ENCODE measurements at regions not wholly inside any gene's neighbourhood (a gene's known extent, or its start where the extent isn't known, plus 50 kb on each side); places are given as distances from the start of the nearest gene placed in this dataset.

DNA sequence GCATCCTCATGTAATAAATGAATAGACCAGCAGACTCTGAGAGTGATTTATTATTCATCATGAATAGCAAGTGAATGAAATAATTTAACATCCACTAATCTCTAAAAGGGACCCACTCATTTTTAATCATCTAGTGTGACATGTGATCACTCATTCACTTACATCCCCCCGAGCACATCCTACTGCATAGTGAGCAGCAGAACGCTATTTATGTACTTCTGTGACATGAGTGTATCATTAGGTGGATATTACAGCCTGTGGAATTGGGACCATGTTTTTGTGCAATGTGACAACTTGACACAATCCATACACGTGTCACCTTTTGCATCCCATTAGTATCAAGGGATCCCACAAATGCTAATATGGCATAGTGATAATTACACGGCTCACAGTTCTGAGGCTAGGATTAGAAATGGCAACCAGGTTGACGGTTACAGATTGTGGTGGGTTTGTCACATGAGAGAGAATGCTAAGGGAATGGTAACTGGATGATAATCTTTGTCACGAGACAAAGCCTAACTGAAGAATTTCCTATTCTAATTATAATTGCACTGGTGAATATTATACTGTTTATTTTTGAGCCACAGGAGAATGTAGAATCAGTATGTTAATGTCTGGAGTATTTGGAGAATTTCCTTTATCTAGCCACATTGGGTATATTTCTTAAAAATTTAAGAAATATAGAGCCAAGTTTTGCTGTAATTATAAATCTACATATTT, 595.2 kb upstream of the TBL1XR1 start (continued):
- TF ChIP-seq U2AF2 (IDR thresholded peaks at IDR 0.05; ENCODE audit: low read depth, low read length) (no peak), ZNF713 (CRISPR knock-in tag; IDR thresholded peaks at IDR 0.05) (no peak), FOXA1 (IDR thresholded peaks at IDR 0.05) (no peak), FOXA1 (CRISPR knock-in tag; IDR thresholded peaks at IDR 0.05) (no peak), ADNP (CRISPR knock-in tag; IDR thresholded peaks at IDR 0.05) (no peak), ZMYM4 (CRISPR knock-in tag; IDR thresholded peaks at IDR 0.05) (no peak), CBX5 (CRISPR knock-in tag; IDR thresholded peaks at IDR 0.05; ENCODE audit: borderline replicate concordance) (no peak), MED1 (CRISPR knock-in tag; IDR thresholded peaks at IDR 0.05) (no peak)

GRCh38 chr3:177793451-177793850, 596.2 kb upstream of the TBL1XR1 start:
- CTCF ChIA-PET (ENCODE audit: low intra/inter-chr PET ratio, low total read pairs), result no interaction called here
- no peak for TF ChIP-seq ZNF207 (IDR thresholded peaks at IDR 0.05; ENCODE audit: borderline replicate concordance)
- TF ChIP-seq, protein P1, sequence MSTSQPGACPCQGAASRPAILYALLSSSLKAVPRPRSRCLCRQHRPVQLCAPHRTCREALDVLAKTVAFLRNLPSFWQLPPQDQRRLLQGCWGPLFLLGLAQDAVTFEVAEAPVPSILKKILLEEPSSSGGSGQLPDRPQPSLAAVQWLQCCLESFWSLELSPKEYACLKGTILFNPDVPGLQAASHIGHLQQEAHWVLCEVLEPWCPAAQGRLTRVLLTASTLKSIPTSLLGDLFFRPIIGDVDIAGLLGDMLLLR (CRISPR knock-in tag; IDR thresholded peaks at IDR 0.05), result no peak
- H3K27ac ChIP-seq (ENCODE audit: extremely low read length, insufficient read depth, low read length), result no peak overlapping the region
- H2AFZ ChIP-seq (ENCODE audit: low read length), result no peak overlapping the region
- intact Hi-C loops (cut with micrococcal nuclease; ENCODE audit: unreplicated experiment) (no loop called here), in situ Hi-C loops (cut with HindIII; ENCODE audit: extremely low pct_ligation_motif_present, low pct_unique_long_range_greater_than_20kb) (loop anchor here (25.0 kb wide), 1 partner anchor 1281 kb away; no protein-coding TSS in a partner anchor)
- no peak overlapping the region for H3K4me2 ChIP-seq (ENCODE audit: low read depth, low read length)
- no peak overlapping the region for H3K9ac ChIP-seq (ENCODE audit: insufficient read depth, low read depth, low read length)
- POLR2A ChIA-PET, result no interaction called here
- no peaks in the 10 kb centered on the region for H3K79me2 ChIP-seq (ENCODE audit: insufficient read depth, low read length)
- H3K27me3 ChIP-seq (ENCODE audit: control insufficient read depth in 1 of 2, insufficient read depth in 2 of 2, low read length in 2 of 2), result no peaks in the 10 kb centered on the region
- H3K36me3 ChIP-seq (replicated peaks in 1 of 2; ENCODE audit: control insufficient read depth in 1 of 2, insufficient read depth in 2 of 2, low read length in 2 of 2), result no peaks in the 10 kb centered on the region
- no peak for FAIRE-seq
- DNase-seq (ENCODE audit: low spot score), result no peak
- H3K4me1 ChIP-seq (ENCODE audit: insufficient read depth, low read length), result no peaks in the 10 kb centered on the region
- BruUV-seq (replicated peaks), result no TSS peak
- H4K20me1 ChIP-seq (ENCODE audit: insufficient read depth, low read length), result no peaks in the 10 kb centered on the region
- WGBS (ENCODE audit: low lambda C conversion rate), result 51% methylated on average over 3 of the region's 3 CpGs
- H3K9me3 ChIP-seq (ENCODE audit: low read length), result no peaks in the 10 kb centered on the region
- no peak overlapping the region for H3K4me3 ChIP-seq (replicated peaks in 1 of 3; ENCODE audit: insufficient read depth in 1 of 3, low read depth in 2 of 3, low read length in 3 of 3)
- ATAC-seq, result no peak
